K562 (cell line): ENCODE measurements at regions not wholly inside any gene's neighbourhood (a gene's known extent, or its start where the extent isn't known, plus 50 kb on each side); places are given as distances from the start of the nearest gene placed in this dataset.

Experiments
- ARID3A ChIP-seq: IDR thresholded peaks from 2 replicates; pipeline ENCODE4 v1.6.1; 2012; ENCODE audit warnings: low read depth, low read length, improper control_type of control experiment, borderline replicate concordance
- BMI1 ChIP-seq: fragments of 150-350 bp; IDR thresholded peaks from 2 replicates; pipeline ENCODE4 v1.6.1; 2014; ENCODE audit warnings: low read length
- CCAR2 ChIP-seq: fragments of 200-400 bp; formaldehyde crosslinking; IDR thresholded peaks from 2 replicates; pipeline ENCODE4 v1.6.1; 2017; ENCODE audit warnings: mild to moderate bottlenecking, low read depth, low read length
- CTCF ChIP-seq, 3 experiments: IDR thresholded peaks in 2 of 3; conservative IDR thresholded peaks in 1 of 3; 2 replicates each; pipeline ENCODE4 v1.5.1; 2011 to 2012; ENCODE audit warnings: low read length in 3 of 3, mild to moderate bottlenecking in 3 of 3, control low read depth in 2 of 3, improper control_type of control experiment in 1 of 3, inconsistent platforms in 1 of 3, low read depth in 1 of 3, mixed read lengths in 1 of 3, moderate library complexity in 1 of 3; ENCODE audit not compliant: insufficient read depth in 2 of 3
- HDGF ChIP-seq: fragments of 450-650 bp; IDR thresholded peaks from 2 replicates; pipeline ENCODE4 v1.6.1; 2016
- HMG20B ChIP-seq: fragments of 250-450 bp; sonication (Bioruptor Pico); IDR thresholded peaks from 2 replicates; pipeline ENCODE4 v1.5.0; 2021; ENCODE audit warnings: mild to moderate bottlenecking
- MBD1 ChIP-seq: fragments of 250-450 bp; sonication (Bioruptor Pico); IDR thresholded peaks from 2 replicates; pipeline ENCODE4 v1.8.0; 2022; ENCODE audit warnings: inconsistent platforms
- POLR2A ChIP-seq: fragments of 450-650 bp; conservative IDR thresholded peaks from 2 replicates; pipeline ENCODE4 v1.6.1; 2016
- RBM22 ChIP-seq: fragments of 200-400 bp; formaldehyde crosslinking; IDR thresholded peaks from 2 replicates; pipeline ENCODE4 v1.6.1; 2018; ENCODE audit warnings: low read length, low read depth; ENCODE audit not compliant: poor library complexity, severe bottlenecking
- REST ChIP-seq, 2 experiments: fragments of 450-650 bp; formaldehyde crosslinking in 1 of 2; IDR thresholded peaks; 2 replicates each; pipeline versions ENCODE4 v1.4.0 to v1.6.1; 2014 to 2020; ENCODE audit warnings: mild to moderate bottlenecking in 2 of 2, borderline replicate concordance in 1 of 2, low read depth in 1 of 2
- TEAD4 ChIP-seq, 2 experiments: sonication (generic) in 1 of 2; formaldehyde crosslinking in 1 of 2; IDR thresholded peaks; 2 replicates each; pipeline versions ENCODE4 v1.6.1 to v1.8.0; 2012 to 2022; ENCODE audit warnings: borderline replicate concordance in 1 of 2, inconsistent platforms in 1 of 2, low read length in 1 of 2, mild to moderate bottlenecking in 1 of 2, missing genetic modification reagents in 1 of 2
- U2AF2 ChIP-seq: fragments of 200-400 bp; formaldehyde crosslinking; optimal IDR thresholded peaks from 2 replicates; pipeline ENCODE3; 2017; ENCODE audit warnings: low read depth, mild to moderate bottlenecking, low read length

DNA sequence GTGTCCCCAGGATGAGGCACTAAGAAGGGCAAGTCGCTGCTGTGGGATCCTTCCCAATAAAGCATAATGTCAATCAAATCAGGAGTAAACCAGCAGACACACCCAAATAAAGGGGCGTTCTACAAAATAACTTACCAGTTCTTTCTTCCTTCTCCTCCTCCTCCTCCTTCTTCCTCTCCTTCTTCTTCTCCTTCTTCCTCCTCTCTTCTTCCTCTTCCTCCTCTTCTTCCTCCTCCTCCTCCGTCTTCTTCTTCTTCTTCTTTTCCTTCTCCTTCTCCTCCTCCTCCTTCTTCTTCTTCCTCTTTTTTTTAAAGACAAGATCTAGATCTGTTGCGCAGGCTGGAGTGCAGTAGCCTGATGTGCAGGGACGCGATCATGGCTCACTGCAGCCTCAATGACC, 225.8 kb downstream of the UQCRFS1 start:
- TF ChIP-seq MBD1 (CRISPR knock-in tag) = no peak
- TF ChIP-seq U2AF2 = no peak
- no peak for TF ChIP-seq TEAD4 (IDR thresholded peaks at IDR 0.05; ENCODE audit: low read length)
- TF ChIP-seq TEAD4 (CRISPR knock-in tag; IDR thresholded peaks at IDR 0.05; ENCODE audit: borderline replicate concordance) = no peak
- TF ChIP-seq HDGF = no peak
- no peak for TF ChIP-seq REST (IDR thresholded peaks at IDR 0.05; ENCODE audit: borderline replicate concordance)
- no peak for TF ChIP-seq REST (CRISPR knock-in tag; IDR thresholded peaks at IDR 0.05; ENCODE audit: low read depth)
- no peak for TF ChIP-seq CTCF (IDR thresholded peaks at IDR 0.05 in 2 of 3, conservative IDR thresholded peaks at IDR 0.05 in 1 of 3; ENCODE audit: insufficient read depth in 2 of 3, low read depth in 1 of 3, low read length in 3 of 3)
- TF ChIP-seq POLR2A = no peak
- TF ChIP-seq HMG20B (CRISPR knock-in tag) = no peak
- TF ChIP-seq BMI1 = no peak
- TF ChIP-seq CCAR2 = no peak
- TF ChIP-seq RBM22 = no peak
- TF ChIP-seq ARID3A = no peak
